ENCODE measurements at regions not wholly inside any gene's neighbourhood (a gene's known extent, or its start where the extent isn't known, plus 50 kb on each side); places are given as distances from the start of the nearest gene placed in this dataset.

DNA sequence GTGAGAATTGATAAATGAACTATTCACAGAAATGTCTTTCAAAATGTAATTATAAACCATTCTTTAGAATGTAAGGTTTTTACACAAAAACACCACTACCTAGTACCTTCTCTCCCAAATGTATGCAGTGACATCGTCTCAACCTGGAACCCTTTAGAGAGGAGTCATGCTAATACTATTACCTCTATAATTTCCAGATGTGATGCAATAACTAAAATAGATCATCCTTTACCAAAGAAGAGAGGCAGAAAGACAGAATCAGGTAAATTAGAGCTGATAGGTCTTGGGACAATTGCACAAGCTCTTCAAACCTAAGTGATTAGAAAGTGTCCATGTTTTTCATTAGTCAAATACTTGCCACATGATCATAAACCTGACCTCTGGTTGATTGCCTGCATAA lies 96.7 kb downstream of the HDGFL1 start:
- Histone ChIP-seq H3K9me3 (ENCODE audit: control insufficient read depth, insufficient read depth, low read length) (no peaks in the 10 kb centered on the region), H3K18ac (ENCODE audit: low read depth, low read length) (no peak overlapping the region), H4K8ac (ENCODE audit: low read depth in 2 of 2, low read length in 2 of 2) (no peak overlapping the region), H3K56ac (ENCODE audit: extremely low read depth, insufficient read depth, low read length) (no peak overlapping the region), H2BK5ac (ENCODE audit: low read depth, low read length, poor library complexity, severe bottlenecking) (no peak overlapping the region), H3K14ac (replicated peaks; ENCODE audit: low read depth, low read length) (no peak overlapping the region), H2BK120ac (ENCODE audit: low read depth, low read length) (no peak overlapping the region), H4K5ac (ENCODE audit: low read depth, low read length) (no peak overlapping the region), H3K79me1 (ENCODE audit: low read depth in 1 of 2, low read length in 2 of 2) (no peaks in the 10 kb centered on the region), H3K36me3 (ENCODE audit: control insufficient read depth, insufficient read depth, low read length) (no peaks in the 10 kb centered on the region), H3K27ac (ENCODE audit: insufficient read depth, low read length) (no peak overlapping the region), H2AFZ (replicated peaks; ENCODE audit: low read length, poor library complexity) (no peak overlapping the region), H3K9ac (ENCODE audit: low read depth, low read length) (no peak overlapping the region), H2BK20ac (ENCODE audit: low read depth, low read length) (no peak overlapping the region), H3K9me1 (ENCODE audit: insufficient read depth, low read length) (0 out of 2 replicates have a peak, but pooled peaks cover 2% of the 10 kb centered on the region), H3K4me1 (ENCODE audit: control insufficient read depth, insufficient read depth, low read length) (peaks cover 2% of the 10 kb centered on the region), H2BK15ac (ENCODE audit: low read depth, low read length) (no peak overlapping the region), H3K4me2 (ENCODE audit: low read depth, low read length) (no peak overlapping the region), H3K23ac (ENCODE audit: low read depth, low read length) (no peak overlapping the region), H3K4me3 (ENCODE audit: insufficient read depth, low read depth, low read length) (no peak overlapping the region), H2AK5ac (ENCODE audit: low read depth, low read length) (no peak overlapping the region), H4K91ac (ENCODE audit: insufficient read depth, low read depth, low read length) (no peak overlapping the region), H3K27me3 (ENCODE audit: control insufficient read depth, insufficient read depth, low read length) (no peaks in the 10 kb centered on the region), H4K20me1 (ENCODE audit: insufficient read depth, low read length) (no peaks in the 10 kb centered on the region), H3K4ac (ENCODE audit: low read depth, low read length) (no peak overlapping the region), H2AK9ac (replicated peaks; ENCODE audit: low read depth, low read length, poor library complexity) (no peak overlapping the region)
- peak; percentile 60 for TF ChIP-seq CEBPB (IDR thresholded peaks at IDR 0.05; ENCODE audit: low read depth, low read length)
- TF ChIP-seq MXI1 (IDR thresholded peaks at IDR 0.05; ENCODE audit: borderline replicate concordance, low read depth, low read length) = no peak
- BruUV-seq (replicated peaks) = no TSS peak
- dilution Hi-C loops (cut with HindIII; ENCODE audit: low sequenced_read_pairs, unreplicated experiment) (no loop called here), intact Hi-C loops (cut with micrococcal nuclease) (no loop called here), in situ Hi-C loops (cut with MboI; ENCODE audit: low sequenced_read_pairs) (no loop called here)
- WGBS, 2 experiments (ENCODE audit: extremely low coverage in 2 of 2, insufficient read length in 1 of 2) = no CpG with 5 or more reads among the region's 1 CpG
- ChIA-PET CTCF (interaction anchor here (0.6 kb wide), 1 partner anchor 1352 kb away, joined by 3 read pairs; no protein-coding TSS in a partner anchor), POLR2A (ENCODE audit: unreplicated experiment) (no interaction called here)
- DNase-seq = no peak
- ATAC-seq (ENCODE audit: low read depth) = no peak
